Osteocyte (in vitro differentiated cells): ENCODE measurements at regions not wholly inside any gene's neighbourhood (a gene's known extent, or its start where the extent isn't known, plus 50 kb on each side); places are given as distances from the start of the nearest gene placed in this dataset.
"Not testable (repeated sequence)": the region's sequence is repeated elsewhere in the genome, so short reads cannot be mapped to it uniquely, and the experiment has no call there.

Experiments
- DNase-seq: peaks from one replicate; pipeline ENCODE4 v3.0.0; 2021; ENCODE audit warnings: mixed read lengths; ENCODE audit not compliant: unreplicated experiment; ENCODE audit errors: extremely low spot score
- H3K27ac Mint-ChIP-seq: one replicate; pipeline ENCODE4 v1.8.0; 2021; ENCODE audit warnings: mild to moderate bottlenecking, mixed read lengths; ENCODE audit not compliant: unreplicated experiment
- H3K27me3 Mint-ChIP-seq: one replicate; pipeline ENCODE4 v1.8.0; 2021; ENCODE audit warnings: mixed read lengths; ENCODE audit not compliant: unreplicated experiment
- H3K36me3 Mint-ChIP-seq: one replicate; pipeline ENCODE4 v1.8.0; 2021; ENCODE audit warnings: mixed read lengths; ENCODE audit not compliant: unreplicated experiment
- H3K4me1 Mint-ChIP-seq: one replicate; pipeline ENCODE4 v1.8.0; 2021; ENCODE audit warnings: mixed read lengths; ENCODE audit not compliant: unreplicated experiment
- H3K4me3 Mint-ChIP-seq: one replicate; pipeline ENCODE4 v1.8.0; 2021; ENCODE audit warnings: mild to moderate bottlenecking, moderate library complexity, mixed read lengths; ENCODE audit not compliant: unreplicated experiment
- H3K9me3 Mint-ChIP-seq: one replicate; pipeline ENCODE4 v1.8.0; 2021; ENCODE audit warnings: mixed read lengths; ENCODE audit not compliant: unreplicated experiment

DNA sequence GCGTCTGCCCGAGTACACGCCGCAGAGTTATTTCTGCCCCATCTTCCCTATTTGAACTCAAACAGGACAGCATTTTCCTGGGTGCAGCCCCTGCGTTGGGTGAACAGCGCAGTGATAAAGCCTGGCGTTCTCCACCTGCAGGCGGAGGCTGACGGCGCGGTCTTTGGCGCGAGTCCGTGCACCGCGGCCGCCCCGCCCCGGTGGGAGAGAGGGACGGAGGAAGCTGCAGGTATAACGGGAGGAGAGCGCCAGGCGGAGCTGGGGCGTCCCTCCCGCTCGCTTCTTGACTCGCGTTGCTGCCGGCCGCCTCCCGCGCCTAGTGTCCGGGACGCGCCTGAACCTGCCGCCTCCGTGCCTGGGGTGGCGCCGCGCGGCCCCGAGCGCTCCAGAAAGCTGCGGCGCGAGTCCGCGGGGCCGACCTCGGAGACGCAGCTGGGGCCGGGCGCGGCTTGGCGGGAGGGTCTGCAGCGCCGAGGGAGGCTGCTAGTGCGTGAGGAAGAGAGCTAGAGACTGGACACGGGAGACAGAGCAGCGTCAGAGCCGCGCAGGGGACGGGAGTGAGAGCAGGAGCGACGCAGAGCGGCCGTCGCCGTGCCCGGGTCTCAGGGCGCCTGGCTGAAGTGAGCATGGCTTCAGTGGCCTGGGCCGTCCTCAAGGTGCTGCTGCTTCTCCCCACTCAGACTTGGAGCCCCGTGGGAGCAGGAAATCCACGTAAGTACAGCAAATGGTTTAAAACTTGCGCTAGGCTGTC lies 140.7 kb downstream of the SPATA31A7 start:
- H3K4me1 Mint-ChIP-seq, H3K9me3 Mint-ChIP-seq, H3K36me3 Mint-ChIP-seq, H3K27ac Mint-ChIP-seq, H3K27me3 Mint-ChIP-seq, DNase-seq: not testable (repeated sequence)
- H3K4me3 Mint-ChIP-seq, result peak overlapping the region; percentile 70

DNA sequence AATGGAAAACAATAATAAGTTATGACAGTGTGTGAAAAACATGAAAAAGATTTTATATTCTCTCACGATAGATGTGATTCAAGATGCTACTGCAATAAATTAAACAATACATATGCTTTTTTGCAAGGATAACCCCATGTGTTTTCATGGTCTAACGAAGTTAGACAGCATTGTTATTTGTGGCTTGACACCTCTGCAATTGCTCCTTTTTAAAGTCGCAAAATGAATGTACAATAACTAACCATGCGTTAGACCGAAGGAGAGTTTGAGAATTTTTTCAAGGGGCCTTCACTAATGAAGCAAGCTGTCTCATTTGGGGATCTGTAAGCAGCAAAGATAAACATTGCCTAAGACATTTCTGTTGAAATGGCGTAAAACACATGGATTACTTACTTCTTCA lies 167.1 kb downstream of the SPATA31A7 start:
- H3K27me3 Mint-ChIP-seq, H3K4me1 Mint-ChIP-seq, DNase-seq, H3K36me3 Mint-ChIP-seq, H3K4me3 Mint-ChIP-seq, H3K27ac Mint-ChIP-seq, H3K9me3 Mint-ChIP-seq: not testable (repeated sequence)

DNA sequence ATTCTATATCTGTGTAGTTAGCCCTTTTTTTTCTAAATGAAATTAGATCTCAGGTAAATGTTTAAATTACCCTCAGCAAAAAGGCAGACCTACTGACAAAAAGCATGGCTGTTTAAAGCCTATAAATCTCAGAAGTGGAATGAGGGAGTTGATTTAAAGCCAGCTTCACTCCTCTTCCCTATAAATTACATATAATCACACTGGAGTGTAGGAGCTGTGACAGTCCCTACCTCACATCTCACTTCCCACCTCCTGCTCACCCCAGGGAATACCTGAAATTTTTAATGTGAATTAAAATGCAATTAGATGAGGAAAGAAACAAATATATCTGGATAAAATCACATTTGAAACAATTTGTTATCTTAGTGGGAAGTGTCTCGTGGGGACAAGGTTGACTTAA lies 184.6 kb downstream of the SPATA31A7 start:
- H3K4me1 Mint-ChIP-seq, H3K27ac Mint-ChIP-seq, H3K4me3 Mint-ChIP-seq, H3K36me3 Mint-ChIP-seq, H3K9me3 Mint-ChIP-seq, DNase-seq, H3K27me3 Mint-ChIP-seq: not testable (repeated sequence)

DNA sequence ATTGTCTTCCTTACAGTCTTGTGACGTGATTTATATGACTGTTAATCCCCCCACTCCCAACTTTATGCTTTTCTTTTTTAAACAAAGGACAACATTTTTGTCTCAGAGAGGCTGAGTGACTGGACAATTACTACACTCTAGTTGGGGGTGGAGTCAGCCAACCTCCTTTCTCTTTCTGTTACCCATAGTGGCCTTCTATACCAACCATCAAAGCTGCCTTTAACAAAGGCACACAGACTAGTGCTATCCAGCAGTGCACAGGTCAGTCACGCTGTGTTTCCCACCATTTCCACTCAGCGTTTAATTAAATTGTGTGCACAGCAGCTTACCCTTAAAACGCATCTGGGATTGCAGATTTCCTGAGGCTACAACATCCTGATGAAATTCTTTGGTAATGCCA lies 186.3 kb downstream of the SPATA31A7 start:
- not testable (repeated sequence) for H3K9me3 Mint-ChIP-seq, DNase-seq, H3K27ac Mint-ChIP-seq, H3K4me1 Mint-ChIP-seq, H3K36me3 Mint-ChIP-seq, H3K27me3 Mint-ChIP-seq, H3K4me3 Mint-ChIP-seq

DNA sequence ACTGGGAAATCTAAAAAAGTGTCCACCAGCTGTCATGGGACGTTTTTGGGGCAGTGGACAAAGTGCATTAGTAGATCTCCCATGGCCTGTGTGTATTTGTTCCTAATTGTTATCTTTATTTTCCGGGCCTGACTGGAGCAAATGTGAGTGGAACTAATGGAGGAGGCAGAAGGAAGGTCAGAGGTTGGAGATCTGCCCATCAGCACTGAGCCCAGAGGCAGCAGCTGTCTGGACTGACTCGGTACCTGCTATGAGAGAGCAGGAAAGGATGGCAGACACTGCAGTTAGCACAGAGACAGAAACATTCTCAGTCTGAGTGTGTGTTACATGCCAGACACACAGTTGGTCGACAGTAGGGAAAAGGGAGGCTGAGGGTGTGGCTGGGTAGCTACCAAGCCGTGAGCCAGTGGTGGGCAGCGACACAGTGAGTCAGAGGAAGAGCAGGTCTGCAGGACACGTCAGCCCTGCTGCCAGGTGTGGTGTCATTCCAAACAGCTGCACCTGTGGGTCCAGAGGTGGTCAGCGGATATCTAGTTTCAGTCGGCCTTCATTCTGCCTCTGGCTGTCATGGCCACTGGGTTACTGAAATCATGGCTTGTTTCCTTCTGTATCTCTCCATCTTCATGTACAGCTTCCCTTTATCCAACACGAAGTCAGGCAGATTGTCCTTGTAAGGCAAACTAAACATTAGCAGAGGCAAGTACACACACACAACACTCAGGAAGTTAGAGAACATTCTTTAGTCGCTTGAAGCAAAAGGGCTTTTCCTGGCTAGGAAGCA lies 196.4 kb downstream of the SPATA31A7 start:
- not testable (repeated sequence) for H3K9me3 Mint-ChIP-seq, H3K4me1 Mint-ChIP-seq, H3K36me3 Mint-ChIP-seq, H3K27me3 Mint-ChIP-seq, H3K4me3 Mint-ChIP-seq, H3K27ac Mint-ChIP-seq, DNase-seq

DNA sequence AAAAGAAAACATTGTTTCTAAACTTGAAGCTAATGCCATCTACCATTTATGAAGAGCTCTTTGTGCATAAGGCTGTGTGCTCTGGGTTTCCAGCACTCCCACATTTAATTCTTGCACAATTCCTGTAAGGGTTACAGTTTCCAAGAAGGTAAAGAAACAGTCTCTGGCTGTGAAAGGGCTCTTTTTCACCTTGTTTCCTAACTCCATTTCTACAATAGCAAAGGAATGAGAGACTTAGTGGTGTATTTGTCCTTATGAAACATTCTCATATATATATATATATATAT lies 196.9 kb downstream of the SPATA31A7 start:
- H3K27me3 Mint-ChIP-seq, H3K27ac Mint-ChIP-seq, H3K4me3 Mint-ChIP-seq, H3K9me3 Mint-ChIP-seq, H3K4me1 Mint-ChIP-seq, H3K36me3 Mint-ChIP-seq, DNase-seq: not testable (repeated sequence)

DNA sequence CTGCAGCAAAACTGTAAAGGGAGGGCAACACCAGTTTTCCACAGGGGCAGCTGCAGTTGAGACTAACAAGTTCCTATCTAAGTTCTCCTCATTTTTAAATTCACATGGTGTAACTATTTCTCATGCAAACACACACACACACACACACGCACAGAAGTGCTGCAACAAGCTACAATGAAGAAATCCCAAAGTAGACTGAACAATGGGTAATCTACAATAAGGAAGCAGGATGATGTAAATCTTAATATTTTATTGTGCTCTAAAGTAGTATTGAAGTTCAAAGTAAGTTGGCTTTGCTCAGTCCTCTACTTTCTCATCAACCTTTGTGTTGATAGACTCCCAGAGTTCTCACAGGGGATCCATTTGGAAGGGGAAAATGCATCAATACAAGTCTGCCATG lies 212.9 kb downstream of the SPATA31A7 start:
- H3K4me1 Mint-ChIP-seq, H3K9me3 Mint-ChIP-seq, H3K4me3 Mint-ChIP-seq, DNase-seq, H3K27ac Mint-ChIP-seq, H3K27me3 Mint-ChIP-seq, H3K36me3 Mint-ChIP-seq: not testable (repeated sequence)

DNA sequence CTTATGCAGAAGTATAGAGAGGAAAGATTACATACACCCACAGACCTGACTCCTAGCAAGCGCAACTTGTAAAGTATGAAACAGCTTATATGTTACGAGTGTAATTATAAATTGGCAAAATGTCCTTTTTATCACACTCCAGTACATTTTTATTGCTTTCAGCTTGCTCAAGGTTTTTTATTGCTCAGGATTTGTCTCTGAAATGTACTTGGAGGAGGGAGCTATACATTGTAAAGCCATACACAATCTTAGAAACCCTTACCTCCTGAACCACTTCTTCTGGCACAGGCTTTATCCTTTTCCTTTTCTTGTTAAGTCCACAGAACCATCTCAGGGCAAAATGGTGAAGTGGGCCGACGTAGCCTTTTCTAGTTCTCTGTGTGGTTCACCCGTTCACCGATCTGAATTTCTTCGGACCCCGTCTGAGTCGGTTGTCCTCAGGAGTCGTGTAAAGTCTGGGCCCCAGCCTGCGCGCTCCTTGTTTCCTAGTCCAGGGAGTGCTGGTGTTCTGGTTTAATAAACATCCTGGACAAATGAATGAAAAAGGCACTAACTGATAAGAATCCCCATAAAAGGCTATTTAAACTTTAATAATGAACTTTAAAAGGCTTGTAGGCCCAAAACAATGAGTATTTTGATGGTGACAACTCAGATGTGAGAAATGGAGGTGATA lies 222.2 kb downstream of the SPATA31A7 start:
- DNase-seq, result peak; percentile 34
- H3K9me3 Mint-ChIP-seq, H3K36me3 Mint-ChIP-seq, H3K27ac Mint-ChIP-seq, H3K27me3 Mint-ChIP-seq, H3K4me3 Mint-ChIP-seq, H3K4me1 Mint-ChIP-seq: not testable (repeated sequence)

DNA sequence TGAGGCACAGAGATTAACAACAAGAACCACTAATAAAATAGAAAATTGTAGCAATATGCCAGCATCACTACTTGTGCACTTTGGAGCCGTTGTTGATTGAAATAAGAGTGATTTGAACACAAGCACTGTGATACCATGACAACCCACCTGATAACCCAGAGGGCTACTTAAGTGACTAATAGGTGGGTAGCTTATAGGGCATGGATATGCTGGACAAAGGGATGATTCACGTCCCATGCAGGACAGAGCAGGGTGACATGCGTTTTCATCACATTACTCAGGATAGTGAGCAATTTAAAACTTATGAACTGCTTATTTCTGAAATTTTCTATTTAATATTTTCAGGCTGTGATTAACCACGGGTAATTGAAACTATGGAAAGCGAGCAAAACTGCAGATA lies 222.9 kb downstream of the SPATA31A7 start:
- not testable (repeated sequence) for H3K9me3 Mint-ChIP-seq, H3K4me1 Mint-ChIP-seq, DNase-seq, H3K4me3 Mint-ChIP-seq, H3K27me3 Mint-ChIP-seq, H3K36me3 Mint-ChIP-seq, H3K27ac Mint-ChIP-seq

DNA sequence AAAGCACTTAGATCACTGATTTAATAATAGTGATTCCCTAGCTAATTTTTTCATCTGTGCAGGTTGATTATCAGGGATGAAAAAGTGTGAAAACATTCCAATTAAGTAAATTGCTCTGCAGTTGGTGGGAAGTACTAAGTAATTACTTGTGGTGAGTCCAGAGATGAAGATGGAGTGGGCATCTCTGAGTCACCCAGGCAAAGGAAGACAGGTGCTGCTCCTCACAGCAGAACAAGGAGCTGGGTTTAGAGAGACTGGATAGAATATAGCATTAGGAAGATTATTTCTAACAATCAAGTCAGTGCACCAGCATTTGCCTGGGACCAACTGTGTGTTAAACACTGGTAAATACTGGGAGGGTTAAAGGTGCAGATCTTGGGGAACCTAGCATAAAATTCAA lies 228.3 kb downstream of the SPATA31A7 start:
- H3K4me3 Mint-ChIP-seq, DNase-seq, H3K4me1 Mint-ChIP-seq, H3K9me3 Mint-ChIP-seq, H3K27ac Mint-ChIP-seq, H3K27me3 Mint-ChIP-seq, H3K36me3 Mint-ChIP-seq: not testable (repeated sequence)

DNA sequence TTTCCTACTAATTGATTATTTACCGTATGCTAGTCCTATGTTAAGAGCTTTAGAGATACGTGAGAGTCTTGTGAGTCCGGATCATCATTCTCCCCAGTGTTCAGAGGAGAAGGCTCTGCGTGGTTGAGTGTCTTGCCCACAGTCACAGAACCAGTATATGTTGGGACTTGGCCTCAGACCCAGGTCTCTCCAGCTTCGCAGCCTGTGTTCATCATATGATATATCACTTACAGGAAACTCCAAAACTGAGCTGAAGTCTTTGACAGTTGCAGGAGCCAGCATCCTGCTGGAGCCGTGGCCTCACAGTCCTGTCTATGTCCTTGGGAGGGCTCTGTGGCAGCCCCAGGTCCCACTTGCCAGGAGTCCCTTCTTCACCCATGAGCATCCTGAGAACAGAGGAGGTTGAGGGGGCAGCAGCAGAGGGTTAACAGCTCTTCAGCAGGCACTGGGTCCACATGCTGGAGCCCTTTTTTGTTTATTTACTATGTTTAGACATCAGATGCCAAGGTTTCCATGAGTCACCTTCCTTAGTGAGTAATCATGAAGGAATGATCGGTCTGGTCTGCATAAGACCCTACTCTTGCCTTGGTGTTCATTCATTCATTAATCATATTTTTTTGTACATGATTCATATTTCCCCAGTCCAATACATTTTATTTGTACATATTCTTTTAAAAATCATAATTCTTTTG lies 230.6 kb downstream of the SPATA31A7 start:
- not testable (repeated sequence) for H3K36me3 Mint-ChIP-seq, H3K27ac Mint-ChIP-seq, H3K27me3 Mint-ChIP-seq, DNase-seq, H3K4me3 Mint-ChIP-seq, H3K9me3 Mint-ChIP-seq, H3K4me1 Mint-ChIP-seq

DNA sequence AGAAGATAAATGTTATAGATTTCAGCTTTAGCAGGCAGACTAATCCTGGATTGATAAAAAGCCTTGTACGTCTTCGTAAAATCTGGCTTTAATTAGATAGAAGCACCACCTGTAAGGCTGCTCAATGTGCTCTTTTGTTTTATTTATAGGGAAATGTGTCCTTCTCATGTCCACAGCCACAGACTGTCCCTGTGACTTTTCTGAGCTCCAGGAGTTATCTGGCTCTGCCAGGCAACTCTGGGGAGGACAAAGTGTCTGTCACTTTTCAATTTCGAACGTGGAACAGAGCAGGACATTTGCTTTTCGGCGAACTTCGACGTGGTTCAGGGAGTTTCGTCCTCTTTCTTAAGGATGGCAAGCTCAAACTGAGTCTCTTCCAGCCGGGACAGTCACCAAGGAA lies 257.4 kb downstream of the SPATA31A7 start:
- not testable (repeated sequence) for DNase-seq, H3K36me3 Mint-ChIP-seq, H3K4me1 Mint-ChIP-seq, H3K4me3 Mint-ChIP-seq, H3K27ac Mint-ChIP-seq, H3K27me3 Mint-ChIP-seq, H3K9me3 Mint-ChIP-seq
